ENCODE measurements at regions not wholly inside any gene's neighbourhood (a gene's known extent, or its start where the extent isn't known, plus 50 kb on each side); places are given as distances from the start of the nearest gene placed in this dataset.

DNA sequence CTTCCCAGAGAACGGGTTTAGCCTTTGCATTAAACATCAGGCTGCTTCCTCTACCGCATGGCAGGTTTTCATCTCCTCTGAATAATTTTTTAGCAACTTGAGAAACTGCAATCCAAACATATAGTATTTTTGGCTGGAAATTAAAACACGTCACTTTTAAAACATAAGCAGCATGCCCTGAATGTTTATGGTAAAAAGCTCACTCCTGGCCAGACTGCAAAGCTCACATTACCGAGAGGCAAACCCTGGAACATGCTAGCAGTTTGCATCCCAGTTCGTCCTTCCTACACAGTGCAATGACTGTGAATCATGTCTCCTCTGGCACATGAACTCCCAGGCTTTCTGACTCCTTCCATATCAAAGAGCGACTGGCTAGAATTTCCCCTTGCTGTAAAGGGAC lies 312.3 kb downstream of the RRAGC start:
- TF ChIP-seq SIN3A (IDR thresholded peaks at IDR 0.05; ENCODE audit: borderline replicate concordance, insufficient read depth, low read length), result no peak
- no peak for TF ChIP-seq REST (IDR thresholded peaks at IDR 0.05; ENCODE audit: insufficient read depth in 1 of 2, low read depth in 2 of 2, low read length in 2 of 2)
- TF ChIP-seq TAF1 (IDR thresholded peaks at IDR 0.05; ENCODE audit: borderline replicate concordance, insufficient read depth, low read length), result no peak
- TF ChIP-seq POLR2AphosphoS5 (IDR thresholded peaks at IDR 0.05; ENCODE audit: low read depth, low read length), result no peak
- TF ChIP-seq FOXP2 (optimal IDR thresholded peaks at IDR 0.05; ENCODE audit: borderline replicate concordance, extremely low read depth, extremely low read length, insufficient read depth), result no peak

GRCh38 chr1:38546636-38547035 lies 312.9 kb downstream of the RRAGC start:
- TF ChIP-seq TAF1 (IDR thresholded peaks at IDR 0.05; ENCODE audit: borderline replicate concordance, insufficient read depth, low read length), result no peak
- TF ChIP-seq POLR2AphosphoS5 (IDR thresholded peaks at IDR 0.05; ENCODE audit: low read depth, low read length), result no peak
- no peak for TF ChIP-seq SIN3A (IDR thresholded peaks at IDR 0.05; ENCODE audit: borderline replicate concordance, insufficient read depth, low read length)
- no peak for TF ChIP-seq FOXP2 (optimal IDR thresholded peaks at IDR 0.05; ENCODE audit: borderline replicate concordance, extremely low read depth, extremely low read length, insufficient read depth)

DNA sequence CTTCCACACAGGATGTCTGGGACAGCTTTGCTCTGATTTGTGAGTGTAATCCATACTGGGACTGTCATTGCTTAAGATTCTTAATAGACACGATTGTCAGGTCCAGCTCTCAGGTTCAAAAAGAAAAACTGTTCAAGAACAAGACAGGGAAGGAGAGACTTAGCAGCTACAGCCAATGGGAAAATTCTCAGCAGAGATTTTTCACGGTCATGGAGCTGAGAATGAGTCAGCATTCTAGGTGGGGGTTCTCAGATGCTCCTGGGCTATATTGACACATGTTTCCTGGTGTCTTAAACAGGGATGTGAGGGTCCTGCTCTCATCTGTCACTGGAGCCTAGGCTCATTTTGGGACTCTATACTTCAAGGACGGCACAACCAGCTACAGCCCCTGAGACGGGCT lies 318.3 kb downstream of the RRAGC start:
- TF ChIP-seq TAF1 (IDR thresholded peaks at IDR 0.05; ENCODE audit: borderline replicate concordance, insufficient read depth, low read length), result no peak
- no peak for TF ChIP-seq POLR2AphosphoS5 (IDR thresholded peaks at IDR 0.05; ENCODE audit: low read depth, low read length)

DNA sequence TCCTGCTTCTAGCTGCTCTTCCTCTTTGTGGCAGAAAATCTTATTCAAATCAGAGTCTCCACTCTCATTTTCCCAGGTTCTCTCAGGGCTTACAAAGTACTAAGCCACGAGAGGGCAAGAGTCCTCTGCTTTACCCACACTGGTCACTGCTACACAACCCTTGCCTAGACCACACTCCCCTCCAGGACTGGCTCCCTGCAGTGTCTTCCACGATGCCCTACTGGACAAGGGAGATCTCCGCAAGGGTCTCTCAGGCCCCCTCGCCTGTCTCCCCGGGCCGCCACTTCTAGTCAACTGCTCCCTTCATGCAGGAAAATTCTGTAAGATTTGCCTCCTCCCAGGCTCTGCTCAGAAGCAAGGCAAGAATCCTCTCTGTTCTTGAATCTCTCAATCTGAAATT lies 319.6 kb downstream of the RRAGC start:
- no peak for TF ChIP-seq SIN3A (IDR thresholded peaks at IDR 0.05; ENCODE audit: borderline replicate concordance, insufficient read depth, low read length)
- TF ChIP-seq TAF1 (IDR thresholded peaks at IDR 0.05; ENCODE audit: borderline replicate concordance, insufficient read depth, low read length), result no peak
- TF ChIP-seq FOXP2 (optimal IDR thresholded peaks at IDR 0.05; ENCODE audit: borderline replicate concordance, extremely low read depth, extremely low read length, insufficient read depth), result no peak
- TF ChIP-seq REST (IDR thresholded peaks at IDR 0.05; ENCODE audit: insufficient read depth in 1 of 2, low read depth in 2 of 2, low read length in 2 of 2), result no peak
- TF ChIP-seq POLR2AphosphoS5 (IDR thresholded peaks at IDR 0.05; ENCODE audit: low read depth, low read length), result no peak

- no peak for TF ChIP-seq SIN3A (IDR thresholded peaks at IDR 0.05; ENCODE audit: borderline replicate concordance, insufficient read depth, low read length)
- TF ChIP-seq TAF1 (IDR thresholded peaks at IDR 0.05; ENCODE audit: borderline replicate concordance, insufficient read depth, low read length), result no peak
- no peak for TF ChIP-seq POLR2AphosphoS5 (IDR thresholded peaks at IDR 0.05; ENCODE audit: low read depth, low read length)
- no peak for TF ChIP-seq FOXP2 (optimal IDR thresholded peaks at IDR 0.05; ENCODE audit: borderline replicate concordance, extremely low read depth, extremely low read length, insufficient read depth)
These were observed 320.7 kb downstream of the RRAGC start for GRCh38 chr1:38538834-38539233.

DNA sequence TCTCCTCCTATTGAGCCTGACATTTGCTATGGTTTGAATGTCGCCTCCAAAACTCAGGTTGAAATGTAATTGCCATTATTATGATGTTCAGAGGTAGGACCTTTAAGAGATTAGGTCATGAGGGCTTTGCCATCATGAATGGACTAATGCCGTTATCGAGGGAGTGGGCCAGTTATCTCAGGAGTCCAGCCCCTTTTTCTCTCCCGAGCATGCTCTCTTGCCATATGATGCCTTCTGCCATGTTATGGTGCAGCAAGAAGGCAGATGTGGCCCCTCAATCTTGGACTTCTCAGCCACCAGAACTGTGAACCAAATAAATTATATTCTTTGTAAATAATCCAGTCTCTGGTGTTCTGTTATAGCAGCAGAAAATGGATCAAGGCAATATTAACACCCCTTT lies 323.5 kb downstream of the RRAGC start:
- no peak for TF ChIP-seq POLR2AphosphoS5 (IDR thresholded peaks at IDR 0.05; ENCODE audit: low read depth, low read length)
- no peak for TF ChIP-seq FOXP2 (optimal IDR thresholded peaks at IDR 0.05; ENCODE audit: borderline replicate concordance, extremely low read depth, extremely low read length, insufficient read depth)
- no peak for TF ChIP-seq REST (IDR thresholded peaks at IDR 0.05; ENCODE audit: insufficient read depth in 1 of 2, low read depth in 2 of 2, low read length in 2 of 2)
- no peak for TF ChIP-seq SIN3A (IDR thresholded peaks at IDR 0.05; ENCODE audit: borderline replicate concordance, insufficient read depth, low read length)
- no peak for TF ChIP-seq TAF1 (IDR thresholded peaks at IDR 0.05; ENCODE audit: borderline replicate concordance, insufficient read depth, low read length)

GRCh38 chr1:38534473-38534823 lies 325.1 kb downstream of the RRAGC start:
- TF ChIP-seq TAF1 (IDR thresholded peaks at IDR 0.05; ENCODE audit: borderline replicate concordance, insufficient read depth, low read length) (no peak), POLR2AphosphoS5 (IDR thresholded peaks at IDR 0.05; ENCODE audit: low read depth, low read length) (no peak), REST (IDR thresholded peaks at IDR 0.05; ENCODE audit: insufficient read depth in 1 of 2, low read depth in 2 of 2, low read length in 2 of 2) (no peak), FOXP2 (optimal IDR thresholded peaks at IDR 0.05; ENCODE audit: borderline replicate concordance, extremely low read depth, extremely low read length, insufficient read depth) (no peak), SIN3A (IDR thresholded peaks at IDR 0.05; ENCODE audit: borderline replicate concordance, insufficient read depth, low read length) (no peak)

Measured in PFSK-1 (cell line).